ENCODE measurements at regions not wholly inside any gene's neighbourhood (a gene's known extent, or its start where the extent isn't known, plus 50 kb on each side); places are given as distances from the start of the nearest gene placed in this dataset.

- TF ChIP-seq CTCF (IDR thresholded peaks at IDR 0.05; ENCODE audit: low read depth, low read length, poor library complexity, severe bottlenecking) (no peak), EZH2phosphoT487 (IDR thresholded peaks at IDR 0.05; ENCODE audit: borderline replicate concordance, low read length) (no peak)
Observed at GRCh38 chr3:177689869-177690268, 492.6 kb upstream of the TBL1XR1 start.
